ENCODE measurements at regions not wholly inside any gene's neighbourhood (a gene's known extent, or its start where the extent isn't known, plus 50 kb on each side); places are given as distances from the start of the nearest gene placed in this dataset.
"Not testable (repeated sequence)": the region's sequence is repeated elsewhere in the genome, so short reads cannot be mapped to it uniquely, and the experiment has no call there.

- no peak for DNase-seq
These were observed 102.1 kb upstream of the ZNF746 start for GRCh38 chr7:149599636-149600206.

DNA sequence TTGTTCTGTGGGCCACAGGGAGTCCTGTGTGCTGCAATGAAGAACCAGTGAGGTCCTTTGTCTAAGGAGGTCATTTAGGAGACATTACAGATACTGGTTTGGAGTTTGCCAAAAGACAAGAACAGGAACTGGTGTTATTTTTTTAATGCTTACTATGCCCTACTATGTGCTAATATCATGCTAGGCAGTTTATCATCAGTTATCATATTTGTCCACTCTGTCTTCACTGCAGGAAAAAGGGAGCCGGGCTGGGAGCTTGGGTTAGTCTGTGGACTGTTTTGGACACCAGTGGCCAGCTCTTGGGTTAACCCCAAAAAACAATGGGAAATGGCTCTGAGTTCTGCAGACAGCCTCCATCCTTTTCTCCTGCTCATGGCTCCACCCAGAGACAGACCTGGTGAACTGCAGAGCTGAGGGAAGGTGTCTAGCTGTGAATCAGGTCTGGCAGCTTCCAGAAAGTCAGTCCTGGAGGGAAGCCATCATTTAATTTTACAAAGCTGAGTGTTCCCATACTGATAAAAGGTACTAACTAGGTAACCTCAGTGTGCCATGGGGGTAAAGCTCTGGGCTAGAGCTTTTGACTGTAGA, 101.2 kb upstream of the ZNF746 start:
- DNase-seq, result no peak

GRCh38 chr7:149597789-149598188, 100.2 kb upstream of the ZNF746 start:
- not testable (repeated sequence) for DNase-seq

- DNase-seq, result no peak
These were observed 97.9 kb upstream of the ZNF746 start for GRCh38 chr7:149595541-149595940.

DNA sequence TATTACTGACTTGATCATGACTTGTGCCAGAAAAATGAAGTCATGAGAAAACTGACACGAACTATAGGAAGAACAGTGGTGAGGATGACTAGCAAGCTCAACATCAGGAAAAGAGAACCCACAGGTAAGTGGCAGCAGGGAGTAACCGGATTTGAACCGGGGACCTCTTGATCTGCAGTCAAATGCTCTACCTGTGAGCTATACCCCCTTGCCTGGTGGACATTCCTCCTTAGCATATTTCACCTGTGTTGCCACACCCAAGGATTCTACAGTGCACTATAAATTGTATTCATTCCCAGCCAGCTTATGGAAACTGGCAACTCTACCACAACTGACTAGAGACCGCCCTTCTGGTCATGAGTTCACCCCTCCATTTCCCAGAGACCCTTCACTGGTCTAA, 97.5 kb upstream of the ZNF746 start:
- DNase-seq, result no peak

DNA sequence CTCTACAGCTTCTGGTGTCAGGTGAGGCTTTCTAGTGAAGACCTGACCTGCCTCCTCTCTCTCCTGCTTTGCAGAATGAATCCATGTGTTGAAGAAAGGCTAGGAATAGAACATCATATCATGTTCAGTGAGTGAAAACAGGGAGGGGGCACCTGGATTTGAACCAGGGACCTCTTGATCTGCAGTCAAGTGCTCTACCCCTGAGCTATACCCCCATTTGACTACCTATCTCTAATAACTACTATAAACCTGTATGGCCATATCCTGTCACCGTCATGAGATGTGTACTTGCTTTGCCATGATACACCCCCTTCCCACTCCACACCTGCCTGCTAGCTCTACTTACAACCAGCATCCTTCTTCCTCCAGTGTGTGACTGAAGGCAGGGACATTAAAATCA, 91.3 kb upstream of the ZNF746 start:
- no peak for DNase-seq

DNA sequence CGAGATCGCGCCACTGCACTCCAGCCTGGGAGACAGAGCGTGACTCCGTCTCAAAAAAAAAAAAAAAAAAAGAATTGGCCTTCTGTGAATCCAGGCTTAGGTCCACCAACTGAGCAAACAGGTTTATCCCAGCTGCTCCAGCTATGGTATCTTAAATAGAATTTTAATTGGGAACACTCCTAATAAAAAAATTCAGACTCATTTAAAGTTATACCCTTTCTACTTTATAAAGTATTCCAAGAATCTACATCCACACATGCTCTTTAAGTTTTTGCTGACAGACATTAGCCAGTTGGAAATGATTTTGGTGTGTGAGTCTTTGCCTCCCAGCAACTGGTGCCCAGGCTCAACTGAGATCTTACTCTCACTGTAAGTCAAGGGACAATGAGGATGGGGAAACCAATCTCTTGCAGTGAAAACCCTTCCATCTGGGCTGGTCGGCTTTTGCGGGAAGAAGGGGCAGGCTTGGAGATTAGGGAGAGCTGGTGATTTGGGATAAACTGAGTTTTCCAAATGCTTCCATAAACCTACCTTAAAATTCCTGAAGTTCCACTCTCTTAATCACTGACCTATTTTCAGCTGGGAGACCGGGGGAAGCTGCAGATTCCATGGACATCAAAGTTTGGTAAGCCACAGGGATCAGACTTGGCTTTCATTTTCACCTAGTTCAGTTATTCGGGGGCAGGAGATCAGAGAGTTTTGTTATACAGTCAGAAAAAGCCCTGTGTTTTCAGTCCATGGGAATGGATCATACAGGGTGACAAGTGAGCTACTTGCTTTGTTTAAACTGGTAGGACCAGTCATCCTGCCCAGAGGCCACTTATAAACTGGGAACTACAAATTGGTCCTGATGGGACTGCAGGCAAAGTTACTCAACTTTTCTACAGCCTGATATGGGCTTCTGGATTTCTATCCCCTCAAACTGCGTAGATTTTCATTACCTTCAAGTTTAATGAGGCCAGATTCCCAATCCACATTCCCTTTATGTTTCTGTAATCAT, 89.3 kb upstream of the ZNF746 start:
- no peak for DNase-seq

- no peak for DNase-seq
These were observed 86.9 kb upstream of the ZNF746 start for GRCh38 chr7:149584530-149584929.

DNA sequence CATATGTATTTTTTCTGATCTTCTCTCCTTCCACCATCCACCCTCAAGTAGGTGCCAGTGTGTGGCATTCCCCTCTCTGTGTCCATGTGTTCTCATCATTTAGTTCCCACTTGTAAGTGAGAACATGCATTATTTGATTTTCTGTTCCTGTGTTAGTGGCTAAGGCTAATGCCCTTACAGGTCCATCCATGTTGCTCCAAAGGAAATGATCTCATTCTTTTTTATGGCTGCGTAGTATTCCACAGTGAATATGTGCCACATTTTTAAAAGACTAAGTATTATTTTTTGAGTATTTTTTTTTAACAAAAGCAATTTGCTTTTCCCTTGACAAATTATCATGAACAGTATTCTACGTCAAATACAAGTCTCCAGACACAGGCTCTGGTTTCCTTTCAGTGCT, 86.4 kb upstream of the ZNF746 start:
- no peak for DNase-seq

DNA sequence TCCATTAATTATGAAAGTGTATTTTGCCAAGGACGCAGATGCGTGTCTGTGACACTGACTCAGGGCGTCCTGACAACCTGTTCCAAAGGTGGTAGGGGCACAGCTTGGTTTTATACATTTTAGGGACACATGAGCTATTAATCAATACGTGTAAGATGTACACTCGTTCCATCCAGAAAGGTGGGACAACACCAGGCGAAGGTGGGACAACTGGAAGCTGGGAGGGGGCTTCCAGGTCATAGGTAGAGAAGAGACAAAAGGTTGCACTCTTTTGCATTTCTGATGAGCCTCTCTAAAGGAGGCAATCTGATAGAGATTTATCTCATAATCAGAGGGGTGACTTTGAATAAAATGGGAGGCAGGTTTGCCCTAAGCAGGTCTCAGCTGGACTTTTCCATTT, 82.7 kb upstream of the ZNF746 start:
- DNase-seq, result no peak

GRCh38 chr7:149579365-149579764, 81.8 kb upstream of the ZNF746 start:
- not testable (repeated sequence) for DNase-seq

- not testable (repeated sequence) for DNase-seq
These were observed 76.8 kb upstream of the ZNF746 start for GRCh38 chr7:149574428-149574827.

- DNase-seq, result no peak
These were observed 75.9 kb upstream of the ZNF746 start for GRCh38 chr7:149573519-149573918.

GRCh38 chr7:149572920-149573319, 75.3 kb upstream of the ZNF746 start:
- not testable (repeated sequence) for DNase-seq

- no peak for DNase-seq
These were observed 73.2 kb upstream of the ZNF746 start for GRCh38 chr7:149570784-149571183.

DNA sequence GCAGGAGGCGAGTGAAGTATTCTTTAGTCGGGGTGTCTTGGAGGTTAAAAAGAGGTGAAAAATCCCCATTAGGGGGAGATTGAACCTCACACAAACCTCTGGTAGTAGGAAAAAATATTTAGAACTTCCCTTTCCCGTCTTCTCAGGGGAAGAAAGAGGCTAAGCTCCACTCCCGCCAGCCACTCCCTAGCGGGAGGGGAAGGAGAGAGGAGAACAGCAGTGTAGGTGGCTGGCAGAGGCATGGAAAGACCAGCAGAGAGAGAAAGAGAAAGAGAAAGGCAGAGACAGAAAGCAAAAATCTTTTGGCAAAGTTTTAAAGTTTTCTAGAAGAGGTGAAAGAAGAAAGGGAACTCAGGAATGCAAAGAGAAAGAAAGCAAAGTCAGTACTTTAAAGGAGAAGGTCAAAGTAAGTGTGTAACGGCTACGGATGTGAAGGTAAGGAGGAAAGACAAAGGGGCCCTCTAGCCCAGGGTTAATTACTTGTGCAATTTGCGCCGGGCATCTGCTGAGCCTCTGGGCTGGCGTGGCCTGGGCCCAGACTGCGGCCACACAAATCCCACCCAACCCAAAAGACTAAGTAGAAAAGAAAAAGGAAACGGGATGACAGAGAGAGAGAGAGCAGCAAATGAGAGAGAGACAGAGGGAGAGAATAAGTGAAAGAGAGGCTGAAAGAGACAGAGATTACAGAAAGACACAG, 72.3 kb upstream of the ZNF746 start:
- no peak for DNase-seq

DNA sequence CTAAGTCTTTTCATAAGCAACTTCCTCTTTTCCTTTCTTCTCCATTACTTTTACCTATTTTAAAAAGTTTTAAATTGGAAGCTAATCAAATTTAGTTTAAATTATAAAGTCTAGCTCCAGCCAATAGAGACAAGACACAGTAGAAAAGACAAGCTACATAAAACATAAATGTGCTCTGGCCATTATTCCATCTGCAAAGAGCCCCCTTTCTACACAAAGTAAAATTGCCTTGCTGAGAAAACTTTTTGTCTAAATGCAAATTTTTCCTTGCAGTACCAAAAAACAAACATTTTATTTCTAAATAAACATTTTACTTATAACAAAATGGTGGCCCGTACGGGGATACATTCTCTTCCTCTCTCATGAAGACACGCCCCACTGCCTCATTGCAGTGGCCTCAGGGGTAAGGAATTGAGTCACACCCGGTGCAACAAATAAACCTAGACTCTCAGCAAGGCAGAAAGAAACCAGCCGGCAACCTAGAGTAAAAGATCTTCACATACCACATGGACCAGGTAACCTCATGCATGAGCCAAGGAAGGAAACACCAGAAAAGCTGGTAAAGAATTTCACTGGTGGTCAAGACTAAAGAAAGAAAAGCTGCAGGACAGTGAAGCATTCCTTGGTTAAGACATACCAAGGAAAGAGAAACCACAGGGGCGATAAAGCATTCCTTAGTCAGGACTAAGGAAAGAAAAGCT, 71.6 kb upstream of the ZNF746 start:
- DNase-seq, result no peak

DNA sequence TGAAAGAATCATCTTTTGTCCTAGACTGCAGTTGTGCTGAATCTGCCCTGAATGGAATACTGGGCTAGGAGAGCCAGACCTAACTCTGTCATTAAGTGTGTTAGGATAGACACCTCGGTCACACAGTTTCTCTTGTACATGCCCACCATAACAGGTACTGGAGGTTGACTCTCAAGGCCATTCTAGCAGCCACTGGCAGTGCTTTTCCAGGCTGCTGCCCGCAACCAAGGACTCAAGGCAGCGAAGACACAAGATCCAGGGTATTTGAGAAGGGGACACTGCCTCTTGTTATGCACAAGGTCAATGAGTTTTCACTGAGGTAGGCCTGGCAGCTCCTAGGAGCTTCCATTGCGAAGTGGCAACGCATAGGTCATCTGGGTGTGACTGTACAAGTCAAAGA, 70.6 kb upstream of the ZNF746 start:
- DNase-seq, result no peak

- no peak for DNase-seq
These were observed 68.5 kb upstream of the ZNF746 start for GRCh38 chr7:149566103-149566502.

- DNase-seq, result no peak
These were observed 67.4 kb upstream of the ZNF746 start for GRCh38 chr7:149565096-149565382.

DNA sequence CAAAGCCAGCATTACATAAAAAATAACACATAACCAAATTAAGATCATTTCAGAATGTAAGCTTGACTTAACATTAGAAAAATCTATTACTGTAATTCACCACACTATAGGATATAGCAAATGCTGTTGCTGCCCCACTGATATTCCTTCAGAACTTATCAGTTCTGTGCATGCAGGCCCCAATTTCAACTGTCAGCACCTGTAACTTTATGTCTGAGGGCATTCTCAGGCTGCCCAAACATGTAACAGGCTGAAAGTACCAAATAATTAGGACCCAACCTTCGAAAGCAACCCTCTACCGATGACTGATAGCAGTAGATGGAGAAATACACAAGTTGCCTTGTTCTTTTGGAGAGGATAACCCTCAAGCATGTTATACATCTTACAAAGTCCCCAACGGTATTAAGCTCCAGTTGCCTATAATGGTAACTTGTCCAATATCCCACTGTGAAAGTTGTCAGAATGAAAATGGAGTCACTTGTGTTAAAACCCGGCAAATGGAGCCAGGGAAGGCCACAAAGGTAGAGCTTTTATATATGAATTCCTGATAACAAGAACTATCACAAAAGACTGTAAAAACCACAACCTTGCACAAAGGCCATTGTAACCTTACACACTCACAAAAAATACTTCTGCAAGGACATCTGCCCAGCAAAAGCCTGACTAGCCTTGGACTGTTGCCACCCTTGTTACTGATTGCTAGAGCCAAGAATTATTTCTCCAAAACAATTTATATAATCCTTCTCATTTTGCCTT, 66.9 kb upstream of the ZNF746 start:
- no peak for DNase-seq

DNA sequence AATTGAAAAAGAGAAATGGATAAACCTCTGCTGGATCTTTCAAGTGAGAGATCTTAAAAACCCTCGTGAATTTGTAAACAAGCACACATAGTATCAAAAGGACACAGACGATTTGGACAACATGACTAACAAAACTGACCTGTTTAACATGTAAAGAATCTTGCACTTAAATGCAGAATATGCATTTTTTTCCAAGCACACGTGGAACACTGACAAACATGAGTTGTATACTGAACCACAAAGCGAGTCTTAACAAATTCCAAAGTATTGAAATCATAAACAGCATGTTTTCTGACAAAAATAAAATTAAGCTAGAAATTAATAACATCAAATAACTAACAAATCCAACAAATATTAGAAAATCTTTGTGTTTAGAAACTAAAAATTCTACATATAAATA, 65.0 kb upstream of the ZNF746 start:
- no peak for DNase-seq

Measured in stimulated activated CD4-positive, alpha-beta T cell treated with anti-CD3 and anti-CD28 coated beads, Interleukin-12 subunit alpha, Interleukin-12 subunit beta, amount 100 ng/mL, for 4 hours (primary cell).